Breast epithelium (tissue), 4 donors: ENCODE measurements at regions not wholly inside any gene's neighbourhood (a gene's known extent, or its start where the extent isn't known, plus 50 kb on each side); places are given as distances from the start of the nearest gene placed in this dataset.
A peak's percentile ranks its signal among the peaks of the same experiment; 100 is the strongest.

Experiments used
- DNase-seq, 2 donors: peaks; one replicate each; pipeline ENCODE4 v3.0.0-alpha.2; 2019; ENCODE audit warnings: low spot score in 2 of 2
- H3K27ac ChIP-seq, 2 donors: fragments of 200-600 bp; sonication (generic) in 1 of 2; one replicate each; pipeline ENCODE4 v1.5.1; 2016 to 2019; ENCODE audit warnings: mild to moderate bottlenecking in 1 of 2
- H3K27me3 ChIP-seq, 2 donors: fragments of 200-600 bp; sonication (generic) in 1 of 2; one replicate each; pipeline versions ENCODE4 v1.5.1 to v1.6.0; 2017 to 2019; ENCODE audit warnings: control low read depth in 1 of 2, mild to moderate bottlenecking in 1 of 2
- H3K36me3 ChIP-seq: fragments of 200-600 bp; one replicate; pipeline ENCODE4 v1.5.1; 2019
- H3K4me1 ChIP-seq, 2 donors: fragments of 200-600 bp; sonication (generic); one replicate each; pipeline ENCODE4 v1.5.1; 2016 to 2019; ENCODE audit warnings: control low read depth in 1 of 2
- H3K4me3 ChIP-seq, 3 donors: fragments of 200-600 bp; sonication (generic); 1 replicate in 2 of 3; 2 replicates in 1 of 3; pipeline ENCODE4 v1.5.1; 2016 to 2019; ENCODE audit warnings: mild to moderate bottlenecking in 3 of 3, moderate library complexity in 2 of 3
- H3K9me3 ChIP-seq, 2 donors: fragments of 200-600 bp; sonication (generic) in 1 of 2; one replicate each; pipeline ENCODE4 v1.5.1; 2016 to 2019; ENCODE audit warnings: control low read depth in 1 of 2
- POLR2A ChIP-seq: fragments of 450-650 bp; IDR thresholded peaks from one replicate; pipeline ENCODE4 v1.6.1; 2016; ENCODE audit warnings: antibody characterized with exemption, mild to moderate bottlenecking, moderate library complexity
- POLR2AphosphoS5 ChIP-seq, 3 donors: sonication (generic); formaldehyde crosslinking; IDR thresholded peaks; one replicate each; pipeline ENCODE4 v1.6.1; 2017; ENCODE audit warnings: antibody characterized with exemption in 3 of 3
- intact Hi-C: fragments of 100-400 bp; cut with DNase I; formaldehyde crosslinking; loops from one replicate; pipeline ENCODE4 v1.15.1; 2023; ENCODE audit warnings: low total_unique reads
- TF ChIP-seq, protein P1 (sequence below), 3 donors: fragments of 450-650 bp; IDR thresholded peaks; one replicate each; pipeline ENCODE4 v1.5.1; 2016 to 2017; ENCODE audit warnings: antibody characterized with exemption in 3 of 3, mild to moderate bottlenecking in 3 of 3, moderate library complexity in 3 of 3

- peak overlapping the region in 1 of 2 donors; percentile 25 for H3K27ac ChIP-seq
- H3K27me3 ChIP-seq, result no peaks in the 10 kb centered on the region
- peaks cover 7 to 10% of the 10 kb centered on the region in 2 donors for H3K4me1 ChIP-seq
- peak in 1 of 2 donors; percentile 40 for DNase-seq
- no peaks in the 10 kb centered on the region for H3K36me3 ChIP-seq
- no peaks in the 10 kb centered on the region for H3K9me3 ChIP-seq
- TF ChIP-seq, protein P1, sequence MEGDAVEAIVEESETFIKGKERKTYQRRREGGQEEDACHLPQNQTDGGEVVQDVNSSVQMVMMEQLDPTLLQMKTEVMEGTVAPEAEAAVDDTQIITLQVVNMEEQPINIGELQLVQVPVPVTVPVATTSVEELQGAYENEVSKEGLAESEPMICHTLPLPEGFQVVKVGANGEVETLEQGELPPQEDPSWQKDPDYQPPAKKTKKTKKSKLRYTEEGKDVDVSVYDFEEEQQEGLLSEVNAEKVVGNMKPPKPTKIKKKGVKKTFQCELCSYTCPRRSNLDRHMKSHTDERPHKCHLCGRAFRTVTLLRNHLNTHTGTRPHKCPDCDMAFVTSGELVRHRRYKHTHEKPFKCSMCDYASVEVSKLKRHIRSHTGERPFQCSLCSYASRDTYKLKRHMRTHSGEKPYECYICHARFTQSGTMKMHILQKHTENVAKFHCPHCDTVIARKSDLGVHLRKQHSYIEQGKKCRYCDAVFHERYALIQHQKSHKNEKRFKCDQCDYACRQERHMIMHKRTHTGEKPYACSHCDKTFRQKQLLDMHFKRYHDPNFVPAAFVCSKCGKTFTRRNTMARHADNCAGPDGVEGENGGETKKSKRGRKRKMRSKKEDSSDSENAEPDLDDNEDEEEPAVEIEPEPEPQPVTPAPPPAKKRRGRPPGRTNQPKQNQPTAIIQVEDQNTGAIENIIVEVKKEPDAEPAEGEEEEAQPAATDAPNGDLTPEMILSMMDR (IDR thresholded peaks at IDR 0.05), result no peak
- no peak for TF ChIP-seq POLR2A
- no peak for TF ChIP-seq POLR2AphosphoS5 (IDR thresholded peaks at IDR 0.05)
- H3K4me3 ChIP-seq, result no peak overlapping the region
- intact Hi-C loops, result no loop called here
These were observed 71.0 kb upstream of the TAF1B start for GRCh38 chr2:9772035-9772998.

GRCh38 chr2:9772999-9773902 lies 70.0 kb upstream of the TAF1B start:
- Histone ChIP-seq H3K36me3 (no peaks in the 10 kb centered on the region), H3K9me3 (no peaks in the 10 kb centered on the region), H3K4me1 (peaks cover 7 to 10% of the 10 kb centered on the region in 2 donors), H3K27me3 (no peaks in the 10 kb centered on the region), H3K27ac (no peak overlapping the region), H3K4me3 (no peak overlapping the region)
- TF ChIP-seq, protein P1 (IDR thresholded peaks at IDR 0.05), result no peak
- no peak for TF ChIP-seq POLR2A
- no peak for TF ChIP-seq POLR2AphosphoS5 (IDR thresholded peaks at IDR 0.05)
- DNase-seq, result peak in 1 of 2 donors; percentile 31
- intact Hi-C loops, result no loop called here

GRCh38 chr2:9773903-9774239 lies 69.4 kb upstream of the TAF1B start:
- TF ChIP-seq POLR2AphosphoS5 (IDR thresholded peaks at IDR 0.05) (no peak), POLR2A (no peak)
- TF ChIP-seq, protein P1 (IDR thresholded peaks at IDR 0.05), result no peak
- H3K4me1 ChIP-seq, result peaks cover 7 to 10% of the 10 kb centered on the region in 2 donors
- intact Hi-C loops, result no loop called here
- H3K36me3 ChIP-seq, result no peaks in the 10 kb centered on the region
- no peak overlapping the region for H3K27ac ChIP-seq
- peak in 1 of 2 donors; percentile 15 for DNase-seq
- H3K9me3 ChIP-seq, result no peaks in the 10 kb centered on the region
- H3K27me3 ChIP-seq, result no peaks in the 10 kb centered on the region
- no peak overlapping the region for H3K4me3 ChIP-seq

DNA sequence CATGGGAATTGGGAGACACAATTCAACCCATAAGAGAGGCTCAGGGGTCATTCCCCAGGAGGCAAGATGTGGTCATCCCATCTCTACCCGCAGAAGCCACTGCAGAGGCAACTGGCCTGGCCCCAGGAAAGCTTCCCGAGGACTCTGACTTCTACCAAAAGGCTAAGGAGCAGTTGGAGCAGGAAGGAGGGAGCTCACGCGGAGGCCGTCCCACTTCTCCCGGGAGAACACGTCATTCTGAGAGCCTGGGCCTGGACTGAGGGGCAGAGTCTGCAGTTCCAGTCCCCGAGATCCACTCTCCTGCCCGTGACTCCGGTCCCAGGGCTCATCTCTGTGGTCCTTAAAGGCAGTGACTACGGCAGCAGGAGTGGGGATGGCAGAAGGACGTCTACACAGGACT lies 69.0 kb upstream of the TAF1B start:
- Histone ChIP-seq H3K4me3 (no peak overlapping the region), H3K36me3 (no peaks in the 10 kb centered on the region), H3K9me3 (no peaks in the 10 kb centered on the region), H3K27me3 (no peaks in the 10 kb centered on the region), H3K4me1 (peaks cover 7 to 10% of the 10 kb centered on the region in 2 donors), H3K27ac (peak overlapping the region in 1 of 2 donors; percentile 55)
- TF ChIP-seq POLR2A (no peak), POLR2AphosphoS5 (IDR thresholded peaks at IDR 0.05) (no peak)
- TF ChIP-seq, protein P1 (IDR thresholded peaks at IDR 0.05), result no peak
- DNase-seq, result peak in 1 of 2 donors; percentile 36
- intact Hi-C loops, result no loop called here
